ENCODE measurements at regions not wholly inside any gene's neighbourhood (a gene's known extent, or its start where the extent isn't known, plus 50 kb on each side); places are given as distances from the start of the nearest gene placed in this dataset.

GRCh38 chr9:135210676-135211523, 123.4 kb downstream of the OLFM1 start:
- Histone ChIP-seq H3K9me2 (replicated peaks; ENCODE audit: insufficient read depth, low read length) (no peaks in the 10 kb centered on the region), H3K27ac (ENCODE audit: low read depth, low read length) (no peak overlapping the region), H3K4me2 (ENCODE audit: low read depth, low read length, poor library complexity, severe bottlenecking) (no peak overlapping the region), H2AFZ (ENCODE audit: low read depth, low read length, severe bottlenecking) (no peak overlapping the region), H4K20me1 (ENCODE audit: low read depth, low read length) (no peaks in the 10 kb centered on the region), H3K4me3 (ENCODE audit: insufficient read depth, low read length, poor library complexity, severe bottlenecking) (no peak overlapping the region), H3K9me3 (ENCODE audit: insufficient read depth, low read length) (peaks cover 27% of the 10 kb centered on the region; the same call in 1 of the 2 replicates), H3K79me2 (ENCODE audit: insufficient read depth, low read length) (no peaks in the 10 kb centered on the region), H3K9ac (ENCODE audit: low read length) (no peak overlapping the region), H3F3A (ENCODE audit: insufficient read depth) (no peaks in the 10 kb centered on the region), H3K36me3 (ENCODE audit: low read length) (no peaks in the 10 kb centered on the region), H3K27me3 (ENCODE audit: low read length) (no peaks in the 10 kb centered on the region)
- TF ChIP-seq EZH2phosphoT487 (conservative IDR thresholded peaks at IDR 0.05; ENCODE audit: low read length), result no peak
- TF ChIP-seq, protein P1, sequence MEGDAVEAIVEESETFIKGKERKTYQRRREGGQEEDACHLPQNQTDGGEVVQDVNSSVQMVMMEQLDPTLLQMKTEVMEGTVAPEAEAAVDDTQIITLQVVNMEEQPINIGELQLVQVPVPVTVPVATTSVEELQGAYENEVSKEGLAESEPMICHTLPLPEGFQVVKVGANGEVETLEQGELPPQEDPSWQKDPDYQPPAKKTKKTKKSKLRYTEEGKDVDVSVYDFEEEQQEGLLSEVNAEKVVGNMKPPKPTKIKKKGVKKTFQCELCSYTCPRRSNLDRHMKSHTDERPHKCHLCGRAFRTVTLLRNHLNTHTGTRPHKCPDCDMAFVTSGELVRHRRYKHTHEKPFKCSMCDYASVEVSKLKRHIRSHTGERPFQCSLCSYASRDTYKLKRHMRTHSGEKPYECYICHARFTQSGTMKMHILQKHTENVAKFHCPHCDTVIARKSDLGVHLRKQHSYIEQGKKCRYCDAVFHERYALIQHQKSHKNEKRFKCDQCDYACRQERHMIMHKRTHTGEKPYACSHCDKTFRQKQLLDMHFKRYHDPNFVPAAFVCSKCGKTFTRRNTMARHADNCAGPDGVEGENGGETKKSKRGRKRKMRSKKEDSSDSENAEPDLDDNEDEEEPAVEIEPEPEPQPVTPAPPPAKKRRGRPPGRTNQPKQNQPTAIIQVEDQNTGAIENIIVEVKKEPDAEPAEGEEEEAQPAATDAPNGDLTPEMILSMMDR (IDR thresholded peaks at IDR 0.05; ENCODE audit: insufficient read depth, low read length, poor library complexity, severe bottlenecking), result no peak

DNA sequence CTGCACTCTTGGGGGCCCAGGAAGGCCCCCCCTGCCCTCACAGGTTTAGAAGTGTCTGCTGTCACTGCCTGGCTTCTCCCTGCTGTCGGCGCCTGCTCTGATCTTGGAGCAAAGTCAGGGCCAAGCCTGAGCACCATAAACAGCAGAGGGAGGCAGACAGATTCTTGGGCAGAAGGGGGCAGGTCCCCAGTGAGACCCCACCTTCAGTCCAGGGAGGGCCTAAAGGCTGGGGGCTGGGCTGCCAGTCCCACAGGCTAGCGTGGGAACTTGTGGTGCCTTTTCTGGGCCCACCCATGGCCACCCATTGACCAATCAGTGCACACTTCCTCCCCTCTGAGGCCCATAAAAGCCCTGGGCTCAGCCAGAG, 124.0 kb downstream of the OLFM1 start:
- H3K79me2 ChIP-seq (ENCODE audit: insufficient read depth, low read length), result no peaks in the 10 kb centered on the region
- no peak overlapping the region for H3K4me3 ChIP-seq (ENCODE audit: insufficient read depth, low read length, poor library complexity, severe bottlenecking)
- no peak overlapping the region for H2AFZ ChIP-seq (ENCODE audit: low read depth, low read length, severe bottlenecking)
- H3K27me3 ChIP-seq (ENCODE audit: low read length), result no peaks in the 10 kb centered on the region
- H4K20me1 ChIP-seq (ENCODE audit: low read depth, low read length), result no peaks in the 10 kb centered on the region
- TF ChIP-seq, protein P1 (IDR thresholded peaks at IDR 0.05; ENCODE audit: insufficient read depth, low read length, poor library complexity, severe bottlenecking), result no peak
- TF ChIP-seq EZH2phosphoT487 (conservative IDR thresholded peaks at IDR 0.05; ENCODE audit: low read length), result no peak
- H3F3A ChIP-seq (ENCODE audit: insufficient read depth), result no peaks in the 10 kb centered on the region
- H3K9me2 ChIP-seq (replicated peaks; ENCODE audit: insufficient read depth, low read length), result no peaks in the 10 kb centered on the region
- no peak overlapping the region for H3K4me2 ChIP-seq (ENCODE audit: low read depth, low read length, poor library complexity, severe bottlenecking)
- H3K27ac ChIP-seq (ENCODE audit: low read depth, low read length), result no peak overlapping the region
- H3K9me3 ChIP-seq (ENCODE audit: insufficient read depth, low read length), result peaks cover 27% of the 10 kb centered on the region; the same call in 1 of the 2 replicates
- no peaks in the 10 kb centered on the region for H3K36me3 ChIP-seq (ENCODE audit: low read length)
- no peak overlapping the region for H3K9ac ChIP-seq (ENCODE audit: low read length)

GRCh38 chr9:135212961-135213360, 125.5 kb downstream of the OLFM1 start:
- H3K9ac ChIP-seq (ENCODE audit: low read length), result no peak overlapping the region
- H3K4me3 ChIP-seq (ENCODE audit: insufficient read depth, low read length, poor library complexity, severe bottlenecking), result no peak overlapping the region
- no peak overlapping the region for H3K4me2 ChIP-seq (ENCODE audit: low read depth, low read length, poor library complexity, severe bottlenecking)
- no peak overlapping the region for H3K27ac ChIP-seq (ENCODE audit: low read depth, low read length)
- peaks cover 27% of the 10 kb centered on the region; the same call in 1 of the 2 replicates for H3K9me3 ChIP-seq (ENCODE audit: insufficient read depth, low read length)
- no peaks in the 10 kb centered on the region for H3K27me3 ChIP-seq (ENCODE audit: low read length)
- no peaks in the 10 kb centered on the region for H3K36me3 ChIP-seq (ENCODE audit: low read length)
- H3K9me2 ChIP-seq (replicated peaks; ENCODE audit: insufficient read depth, low read length), result no peaks in the 10 kb centered on the region
- no peaks in the 10 kb centered on the region for H4K20me1 ChIP-seq (ENCODE audit: low read depth, low read length)
- TF ChIP-seq EZH2phosphoT487 (conservative IDR thresholded peaks at IDR 0.05; ENCODE audit: low read length), result no peak
- TF ChIP-seq, protein P1 (IDR thresholded peaks at IDR 0.05; ENCODE audit: insufficient read depth, low read length, poor library complexity, severe bottlenecking), result no peak
- H3K79me2 ChIP-seq (ENCODE audit: insufficient read depth, low read length), result no peaks in the 10 kb centered on the region
- H3F3A ChIP-seq (ENCODE audit: insufficient read depth), result no peaks in the 10 kb centered on the region
- H2AFZ ChIP-seq (ENCODE audit: low read depth, low read length, severe bottlenecking), result no peak overlapping the region
